ENCODE measurements at regions not wholly inside any gene's neighbourhood (a gene's known extent, or its start where the extent isn't known, plus 50 kb on each side); places are given as distances from the start of the nearest gene placed in this dataset.

DNA sequence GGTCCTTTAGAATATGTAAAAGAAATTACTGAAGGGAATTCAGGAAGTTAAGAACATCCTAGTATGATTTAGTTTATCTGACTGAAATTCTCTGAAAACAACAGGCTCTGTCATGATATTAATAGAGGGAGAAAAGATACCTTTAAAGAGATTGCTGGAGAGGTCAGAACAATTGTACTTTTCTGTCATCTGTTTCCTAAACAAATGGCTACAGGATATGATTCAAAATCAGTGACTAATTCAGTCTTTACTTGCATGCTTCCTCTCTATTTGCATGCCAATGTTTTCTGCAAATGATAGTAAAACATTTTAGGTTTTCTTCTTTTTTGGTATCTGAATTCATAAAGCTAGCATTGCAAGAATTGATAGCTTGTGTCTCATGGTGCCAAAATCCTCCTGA, 616.7 kb upstream of the PCDH7 start (continued):
- TF ChIP-seq, protein P1, sequence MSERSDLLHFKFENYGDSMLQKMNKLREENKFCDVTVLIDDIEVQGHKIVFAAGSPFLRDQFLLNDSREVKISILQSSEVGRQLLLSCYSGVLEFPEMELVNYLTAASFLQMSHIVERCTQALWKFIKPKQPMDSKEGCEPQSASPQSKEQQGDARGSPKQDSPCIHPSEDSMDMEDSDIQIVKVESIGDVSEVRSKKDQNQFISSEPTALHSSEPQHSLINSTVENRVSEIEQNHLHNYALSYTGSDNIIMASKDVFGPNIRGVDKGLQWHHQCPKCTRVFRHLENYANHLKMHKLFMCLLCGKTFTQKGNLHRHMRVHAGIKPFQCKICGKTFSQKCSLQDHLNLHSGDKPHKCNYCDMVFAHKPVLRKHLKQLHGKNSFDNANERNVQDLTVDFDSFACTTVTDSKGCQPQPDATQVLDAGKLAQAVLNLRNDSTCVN (tag by site-specific recombination; optimal IDR thresholded peaks at IDR 0.05), result no peak
- TF ChIP-seq ZNF221 (tag by site-specific recombination; IDR thresholded peaks at IDR 0.05; ENCODE audit: borderline replicate concordance), result no peak
- no peak for TF ChIP-seq KLF1 (tag by site-specific recombination; IDR thresholded peaks at IDR 0.05)
- no peak for TF ChIP-seq ZNF133 (tag by site-specific recombination; IDR thresholded peaks at IDR 0.05)
- TF ChIP-seq KLF16 (tag by site-specific recombination; IDR thresholded peaks at IDR 0.05), result no peak
- TF ChIP-seq FEZF1 (tag by site-specific recombination; IDR thresholded peaks at IDR 0.05), result no peak

DNA sequence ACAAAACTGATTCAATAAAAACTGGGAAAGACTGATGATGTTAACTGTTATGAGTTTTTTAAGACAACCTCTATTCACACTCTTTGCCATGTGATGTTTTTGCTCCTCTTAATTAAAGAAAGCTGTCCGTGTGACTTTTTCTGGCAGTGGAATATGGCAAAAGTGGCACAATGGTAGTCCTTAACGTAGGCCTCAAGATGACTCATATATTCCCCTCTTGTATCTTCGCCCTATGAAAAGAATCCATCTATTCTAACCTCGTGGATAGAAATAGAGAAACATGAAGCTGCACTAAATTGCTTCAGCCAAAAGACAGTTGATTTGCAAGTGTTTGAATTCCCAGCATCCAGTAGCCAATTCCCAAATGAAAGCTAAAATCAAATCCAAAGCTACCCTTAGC, 603.8 kb upstream of the PCDH7 start:
- Histone ChIP-seq H3K36me3 (ENCODE audit: control insufficient read depth in 2 of 2, insufficient read depth in 1 of 2, low read length in 2 of 2) (no peaks in the 10 kb centered on the region), H3K4me1 (ENCODE audit: control insufficient read depth, insufficient read depth, low read length) (no peaks in the 10 kb centered on the region), H3K4me3 (ENCODE audit: low read depth, low read length) (no peak overlapping the region), H3K27ac (ENCODE audit: extremely low read depth, low read depth, low read length) (no peak overlapping the region), H3K9me3 (ENCODE audit: control insufficient read depth, insufficient read depth, low read depth, low read length) (no peaks in the 10 kb centered on the region)
- no peak for TF ChIP-seq ZNF837 (tag by site-specific recombination; IDR thresholded peaks at IDR 0.05)
- TF ChIP-seq ZNF585B (tag by site-specific recombination; IDR thresholded peaks at IDR 0.05), result no peak
- no peak for TF ChIP-seq ZFHX2 (tag by site-specific recombination; conservative IDR thresholded peaks at IDR 0.05)
- TF ChIP-seq ZNF843 (tag by site-specific recombination; IDR thresholded peaks at IDR 0.05), result no peak
- TF ChIP-seq ZNF248 (tag by site-specific recombination; IDR thresholded peaks at IDR 0.05), result no peak
- TF ChIP-seq ZNF792 (tag by site-specific recombination; IDR thresholded peaks at IDR 0.05), result no peak
- no peak for TF ChIP-seq GLIS1 (tag by site-specific recombination; IDR thresholded peaks at IDR 0.05)
- TF ChIP-seq ZNF324 (tag by site-specific recombination; IDR thresholded peaks at IDR 0.05), result no peak
- no peak for TF ChIP-seq ZNF658 (tag by site-specific recombination; IDR thresholded peaks at IDR 0.05)
- TF ChIP-seq ZXDB (tag by site-specific recombination; IDR thresholded peaks at IDR 0.05), result no peak
- no peak for TF ChIP-seq ZNF24 (tag by site-specific recombination; IDR thresholded peaks at IDR 0.05)
- no peak for TF ChIP-seq ZNF174 (tag by site-specific recombination; IDR thresholded peaks at IDR 0.05)
- no peak for TF ChIP-seq EGR2 (tag by site-specific recombination; IDR thresholded peaks at IDR 0.05; ENCODE audit: low read depth)
- no peak for TF ChIP-seq ZNF48 (tag by site-specific recombination; IDR thresholded peaks at IDR 0.05)
- no peak for TF ChIP-seq ZNF529 (tag by site-specific recombination; IDR thresholded peaks at IDR 0.05; ENCODE audit: insufficient replicate concordance)
- no peak for TF ChIP-seq ZNF768 (tag by site-specific recombination; IDR thresholded peaks at IDR 0.05)
- TF ChIP-seq ZNF184 (tag by site-specific recombination; IDR thresholded peaks at IDR 0.05), result no peak
- TF ChIP-seq ZBTB8A (tag by site-specific recombination; IDR thresholded peaks at IDR 0.05), result no peak
- TF ChIP-seq SP7 (tag by site-specific recombination; IDR thresholded peaks at IDR 0.05), result no peak
- TF ChIP-seq ZNF777 (tag by site-specific recombination; IDR thresholded peaks at IDR 0.05; ENCODE audit: borderline replicate concordance), result no peak
- CTCF ChIA-PET, result interaction anchor here (0.6 kb wide), 1 partner anchor 358 kb away, joined by 3 read pairs; no protein-coding TSS in a partner anchor
- POLR2A ChIA-PET, result no interaction called here

DNA sequence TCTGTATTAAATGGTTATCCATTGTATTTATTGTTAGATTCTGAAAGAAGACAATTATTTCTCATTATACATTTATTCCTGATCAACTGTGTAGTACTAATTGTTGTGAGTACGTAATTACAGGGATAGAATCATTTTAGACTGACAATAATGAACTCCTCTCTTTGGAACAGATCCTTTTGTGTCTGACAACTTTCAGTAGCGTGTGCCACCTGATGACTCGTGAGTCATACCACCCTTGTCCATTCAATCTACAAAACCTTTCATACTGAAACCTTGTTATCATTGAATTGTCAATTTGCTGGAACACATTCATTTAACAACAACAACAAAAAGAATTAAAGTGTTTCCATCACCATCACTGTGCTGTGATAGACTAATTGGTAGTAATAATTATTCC, 602.7 kb upstream of the PCDH7 start:
- ChIA-PET CTCF (no interaction called here), POLR2A (no interaction called here)
- Histone ChIP-seq H3K4me3 (ENCODE audit: low read depth, low read length) (no peak overlapping the region), H3K9me3 (ENCODE audit: control insufficient read depth, insufficient read depth, low read depth, low read length) (no peaks in the 10 kb centered on the region), H3K27ac (ENCODE audit: extremely low read depth, low read depth, low read length) (no peak overlapping the region), H3K36me3 (ENCODE audit: control insufficient read depth in 2 of 2, insufficient read depth in 1 of 2, low read length in 2 of 2) (no peaks in the 10 kb centered on the region), H3K4me1 (ENCODE audit: control insufficient read depth, insufficient read depth, low read length) (no peaks in the 10 kb centered on the region)
- no peak for TF ChIP-seq ZNF518A (tag by site-specific recombination; conservative IDR thresholded peaks at IDR 0.05; ENCODE audit: low read depth)
- TF ChIP-seq ZNF211 (tag by site-specific recombination; IDR thresholded peaks at IDR 0.05; ENCODE audit: low read depth), result no peak
- TF ChIP-seq ZNF302 (tag by site-specific recombination; IDR thresholded peaks at IDR 0.05; ENCODE audit: low read depth), result no peak
- TF ChIP-seq IKZF3 (tag by site-specific recombination; IDR thresholded peaks at IDR 0.05), result no peak
- no peak for TF ChIP-seq ATF2 (tag by site-specific recombination; IDR thresholded peaks at IDR 0.05; ENCODE audit: low read depth)
- no peak for TF ChIP-seq ZNF843 (tag by site-specific recombination; IDR thresholded peaks at IDR 0.05)
